B cell (primary cell): ENCODE measurements at regions not wholly inside any gene's neighbourhood (a gene's known extent, or its start where the extent isn't known, plus 50 kb on each side); places are given as distances from the start of the nearest gene placed in this dataset.
"Not testable (repeated sequence)": the region's sequence is repeated elsewhere in the genome, so short reads cannot be mapped to it uniquely, and the experiment has no call there.

Experiments
- ATAC-seq: fragments of 200-7000 bp; cut with Tn5 transposase; one replicate; pipeline ENCODE4 v1.10.0; 2021; ENCODE audit warnings: low read depth, mild to moderate bottlenecking, moderate number of reproducible peaks, moderate library complexity
- CTCF ChIA-PET: fragments of 350-600 bp; sonication (Branson Sonifier 250); formaldehyde crosslinking; loops from one replicate; lab custom pipeline; 2021; ENCODE audit warnings: antibody characterized with exemption, inconsistent platforms; lab: Charles Lee
- POLR2A ChIA-PET: fragments of 350-600 bp; sonication (Branson Sonifier 250); formaldehyde crosslinking; loops from one replicate; lab custom pipeline; 2021; ENCODE audit warnings: antibody characterized with exemption; lab: Charles Lee
- DNase-seq: peaks from one replicate; pipeline ENCODE4 v3.0.0; 2013
- H2AFZ ChIP-seq: 2 replicates; pipeline ENCODE4 v1.6.1; 2012; ENCODE audit warnings: mild to moderate bottlenecking, low read depth, low read length; ENCODE audit not compliant: insufficient read depth, poor library complexity, severe bottlenecking
- H3K27ac ChIP-seq, 2 donors: 1 replicate in 1 of 2; 2 replicates in 1 of 2; pipeline ENCODE4 v1.5.1; 2012 to 2013; ENCODE audit warnings: low read length in 2 of 2, mild to moderate bottlenecking in 2 of 2, moderate library complexity in 1 of 2
- H3K27me3 ChIP-seq, 4 experiments: fragments of 200-600 bp in 1 of 4; sonication (generic) in 1 of 4; replicated peaks in 1 of 4; 1 replicate in 2 of 4; 2 replicates in 2 of 4; pipeline versions ENCODE4 v1.6.1 to v1.7.0; 2013 to 2016; ENCODE audit warnings: low read length in 3 of 4, mild to moderate bottlenecking in 2 of 4, mixed read lengths in 1 of 4, moderate library complexity in 1 of 4; ENCODE audit not compliant: insufficient read depth in 4 of 4, control insufficient read depth in 3 of 4; ENCODE audit errors: control extremely low read depth in 1 of 4
- H3K36me3 ChIP-seq, 2 experiments: replicated peaks in 1 of 2; 1 replicate in 1 of 2; 2 replicates in 1 of 2; pipeline versions ENCODE4 v1.6.1 to v1.7.1; 2013; ENCODE audit warnings: low read length in 1 of 2; ENCODE audit not compliant: insufficient read depth in 2 of 2, control insufficient read depth in 1 of 2; ENCODE audit errors: control extremely low read depth in 1 of 2, extremely low read depth in 1 of 2
- H3K4me1 ChIP-seq, 2 donors: fragments of 200-600 bp in 1 of 2; sonication (generic) in 1 of 2; 1 replicate in 1 of 2; 2 replicates in 1 of 2; pipeline versions ENCODE4 v1.5.1 to v1.6.1; 2013 to 2017; ENCODE audit warnings: low read length in 2 of 2; ENCODE audit not compliant: control insufficient read depth in 2 of 2, insufficient read depth in 2 of 2
- H3K4me2 ChIP-seq: replicated peaks from 2 replicates; pipeline ENCODE3; 2012; ENCODE audit warnings: mild to moderate bottlenecking, low read depth, low read length; ENCODE audit not compliant: poor library complexity, severe bottlenecking
- H3K4me3 ChIP-seq, 5 experiments: fragments of 200-600 bp in 1 of 5; sonication (generic) in 1 of 5; 1 replicate in 3 of 5; 2 replicates in 2 of 5; pipeline versions ENCODE4 v1.5.1 to v1.7.0; 2011 to 2016; ENCODE audit warnings: low read length in 4 of 5, mild to moderate bottlenecking in 4 of 5, low read depth in 2 of 5, control low read depth in 1 of 5, moderate library complexity in 1 of 5; ENCODE audit not compliant: insufficient read depth in 1 of 5; ENCODE audit errors: control extremely low read depth in 1 of 5, extremely low read depth in 1 of 5
- H3K79me2 ChIP-seq: fragments of 200-600 bp; sonication (generic); one replicate; pipeline ENCODE4 v1.6.0; 2016; ENCODE audit warnings: low read length; ENCODE audit not compliant: control insufficient read depth, insufficient read depth
- H3K9ac ChIP-seq: fragments of 200-600 bp; sonication (generic); 2 replicates; pipeline ENCODE4 v1.6.1; 2017; ENCODE audit warnings: mild to moderate bottlenecking, low read length, moderate library complexity
- H3K9me3 ChIP-seq, 3 donors: one replicate each; pipeline versions ENCODE4 v1.6.1 to v1.7.1; 2013; ENCODE audit warnings: low read length in 2 of 3; ENCODE audit not compliant: control insufficient read depth in 2 of 3, insufficient read depth in 1 of 3; ENCODE audit errors: control extremely low read depth in 1 of 3
- H4K20me1 ChIP-seq: 2 replicates; pipeline ENCODE4 v1.6.0; 2012; ENCODE audit warnings: mild to moderate bottlenecking, low read length; ENCODE audit not compliant: insufficient read depth, control insufficient read depth, poor library complexity, severe bottlenecking
- H3K27ac Mint-ChIP-seq: one replicate; pipeline ENCODE4 v1.8.0; 2021; ENCODE audit warnings: mixed read lengths
- H3K27me3 Mint-ChIP-seq: one replicate; pipeline ENCODE4 v1.8.0; 2021; ENCODE audit warnings: mixed read lengths
- H3K4me1 Mint-ChIP-seq: one replicate; pipeline ENCODE4 v1.8.0; 2021; ENCODE audit warnings: mixed read lengths
- H3K4me3 Mint-ChIP-seq: one replicate; pipeline ENCODE4 v1.8.0; 2021; ENCODE audit warnings: mixed read lengths
- H3K9me3 Mint-ChIP-seq: one replicate; pipeline ENCODE4 v1.8.0; 2022; ENCODE audit warnings: mixed read lengths; ENCODE audit not compliant: insufficient read depth
- EZH2 ChIP-seq: IDR thresholded peaks from 2 replicates; pipeline ENCODE4 v1.6.1; 2012; ENCODE audit warnings: borderline replicate concordance, low read depth, mild to moderate bottlenecking, moderate library complexity, low read length; ENCODE audit not compliant: insufficient read depth, poor library complexity, severe bottlenecking
- WGBS: methylation state at CpG from one replicate; pipeline ENCODE4 v1.1.5; 2013; ENCODE audit warnings: missing lambda C conversion rate; ENCODE audit not compliant: insufficient coverage; 5-methylcytosine and 5-hydroxymethylcytosine counted together
- intact Hi-C: fragments of 100-400 bp; cut with micrococcal nuclease; formaldehyde crosslinking; loops from one replicate; pipeline ENCODE4 v1.10.0; 2022
- TF ChIP-seq, protein P1 (sequence below): fragments of 200-600 bp; IDR thresholded peaks from one replicate; pipeline ENCODE4 v1.8.0; 2022; ENCODE audit warnings: antibody characterized with exemption, mild to moderate bottlenecking

DNA sequence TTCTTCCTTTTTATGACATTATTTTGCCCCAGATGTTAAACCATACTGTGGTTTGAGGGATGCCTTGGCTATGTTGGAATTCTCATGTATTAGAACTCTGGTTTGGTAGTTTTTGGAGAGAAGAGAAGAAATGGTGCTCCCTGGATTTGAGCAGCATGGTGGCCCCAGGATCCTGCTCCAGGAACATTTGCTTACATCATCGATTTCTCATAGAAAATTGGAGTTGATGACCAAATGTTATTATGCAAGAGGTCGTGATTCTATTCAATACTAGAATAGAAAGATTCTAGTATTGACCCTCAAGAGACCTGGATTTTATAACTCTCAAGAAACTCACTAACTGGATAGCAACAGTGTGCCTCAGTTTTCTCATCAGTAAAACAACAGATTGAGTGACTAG lies 77.5 kb upstream of the GNAQ start:
- no peak overlapping the region for H2AFZ ChIP-seq
- WGBS = no CpG with 5 or more reads among the region's 2 CpGs
- H4K20me1 ChIP-seq = no peaks in the 10 kb centered on the region
- H3K9me3 ChIP-seq = peaks cover 0 to 15% (median 5%) of the 10 kb centered on the region in 3 donors
- intact Hi-C loops = no loop called here
- TF ChIP-seq, protein P1, sequence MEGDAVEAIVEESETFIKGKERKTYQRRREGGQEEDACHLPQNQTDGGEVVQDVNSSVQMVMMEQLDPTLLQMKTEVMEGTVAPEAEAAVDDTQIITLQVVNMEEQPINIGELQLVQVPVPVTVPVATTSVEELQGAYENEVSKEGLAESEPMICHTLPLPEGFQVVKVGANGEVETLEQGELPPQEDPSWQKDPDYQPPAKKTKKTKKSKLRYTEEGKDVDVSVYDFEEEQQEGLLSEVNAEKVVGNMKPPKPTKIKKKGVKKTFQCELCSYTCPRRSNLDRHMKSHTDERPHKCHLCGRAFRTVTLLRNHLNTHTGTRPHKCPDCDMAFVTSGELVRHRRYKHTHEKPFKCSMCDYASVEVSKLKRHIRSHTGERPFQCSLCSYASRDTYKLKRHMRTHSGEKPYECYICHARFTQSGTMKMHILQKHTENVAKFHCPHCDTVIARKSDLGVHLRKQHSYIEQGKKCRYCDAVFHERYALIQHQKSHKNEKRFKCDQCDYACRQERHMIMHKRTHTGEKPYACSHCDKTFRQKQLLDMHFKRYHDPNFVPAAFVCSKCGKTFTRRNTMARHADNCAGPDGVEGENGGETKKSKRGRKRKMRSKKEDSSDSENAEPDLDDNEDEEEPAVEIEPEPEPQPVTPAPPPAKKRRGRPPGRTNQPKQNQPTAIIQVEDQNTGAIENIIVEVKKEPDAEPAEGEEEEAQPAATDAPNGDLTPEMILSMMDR = no peak
- TF ChIP-seq EZH2 = no peak
- no peak overlapping the region for H3K4me3 ChIP-seq
- ChIA-PET CTCF (no interaction called here), POLR2A (no interaction called here)
- Mint-ChIP-seq H3K9me3 (peaks cover 2% of the 10 kb centered on the region), H3K27ac (no peak overlapping the region), H3K4me3 (no peak overlapping the region), H3K4me1 (peaks cover 10% of the 10 kb centered on the region), H3K27me3 (peaks cover 56% of the 10 kb centered on the region)
- H3K9ac ChIP-seq = no peak overlapping the region
- H3K27me3 ChIP-seq = peaks cover 0 to 28% (median 12%) of the 10 kb centered on the region in 4 experiments
- H3K27ac ChIP-seq = no peak overlapping the region
- ATAC-seq = no peak
- peaks cover 4% of the 10 kb centered on the region in 2 donors for H3K4me1 ChIP-seq
- no peak for DNase-seq
- H3K36me3 ChIP-seq = no peaks in the 10 kb centered on the region
- no peak overlapping the region for H3K4me2 ChIP-seq
- no peaks in the 10 kb centered on the region for H3K79me2 ChIP-seq

DNA sequence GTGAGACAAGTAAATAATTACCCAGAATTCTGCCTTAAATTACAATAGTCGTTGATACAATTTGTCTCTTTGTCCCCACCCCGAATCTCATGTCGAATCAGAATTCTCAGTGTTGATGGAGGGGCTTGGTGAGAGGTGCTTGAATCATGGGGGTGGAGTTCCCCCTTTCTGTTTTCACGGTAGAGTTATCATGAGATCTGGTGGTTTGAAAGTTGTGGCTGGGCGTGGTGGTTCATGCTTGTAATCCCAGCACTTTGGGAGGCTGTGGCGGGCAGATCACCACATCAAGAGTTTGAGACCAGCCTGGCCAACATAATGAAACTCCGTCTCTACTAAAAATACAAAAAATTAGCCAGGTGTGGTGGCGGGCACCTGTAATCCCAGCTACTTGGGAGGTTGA lies 75.0 kb upstream of the GNAQ start:
- H3K4me3 ChIP-seq, H3K36me3 ChIP-seq, H3K27ac Mint-ChIP-seq, H3K9me3 Mint-ChIP-seq, H3K27ac ChIP-seq, H3K79me2 ChIP-seq, H4K20me1 ChIP-seq, DNase-seq, ATAC-seq, H3K4me3 Mint-ChIP-seq, POLR2A ChIA-PET, H3K4me2 ChIP-seq, intact Hi-C loops, H3K9ac ChIP-seq, H2AFZ ChIP-seq: not testable (repeated sequence)
- Histone ChIP-seq H3K4me1 (peaks cover 9 to 11% of the 10 kb centered on the region in 2 donors), H3K9me3 (peaks cover 0 to 15% (median 5%) of the 10 kb centered on the region in 3 donors), H3K27me3 (peaks cover 0 to 14% (median 8%) of the 10 kb centered on the region in 4 experiments)
- Mint-ChIP-seq H3K27me3 (peaks cover 40% of the 10 kb centered on the region), H3K4me1 (peaks cover 16% of the 10 kb centered on the region)
- CTCF ChIA-PET = interaction anchor here (1.3 kb wide), 1 partner anchor 10 kb away, joined by 4 read pairs; no protein-coding TSS in a partner anchor
- 100% methylated on average over 3 of the region's 8 CpGs for WGBS
